ENCODE measurements at regions not wholly inside any gene's neighbourhood (a gene's known extent, or its start where the extent isn't known, plus 50 kb on each side); places are given as distances from the start of the nearest gene placed in this dataset.

GRCh38 chr12:132430838-132431774 lies 58.8 kb upstream of the FBRSL1 start:
- Histone ChIP-seq H3K27me3 (peaks cover 0 to 18% of the 10 kb centered on the region in 2 donors), H3K4me1 (peaks cover 0 to 3% of the 10 kb centered on the region in 2 donors), H3K36me3 (no peaks in the 10 kb centered on the region), H3K9me3 (no peaks in the 10 kb centered on the region), H3K27ac (no peak overlapping the region), H3K4me3 (peak overlapping the region in 1 of 3 donors; percentile 32)
- intact Hi-C loops (cut with DNase I; ENCODE audit: low total_unique reads), result no loop called here
- TF ChIP-seq POLR2AphosphoS5 (IDR thresholded peaks at IDR 0.05) (no peak), POLR2A (IDR thresholded peaks at IDR 0.05) (no peak)
- TF ChIP-seq, protein P1, sequence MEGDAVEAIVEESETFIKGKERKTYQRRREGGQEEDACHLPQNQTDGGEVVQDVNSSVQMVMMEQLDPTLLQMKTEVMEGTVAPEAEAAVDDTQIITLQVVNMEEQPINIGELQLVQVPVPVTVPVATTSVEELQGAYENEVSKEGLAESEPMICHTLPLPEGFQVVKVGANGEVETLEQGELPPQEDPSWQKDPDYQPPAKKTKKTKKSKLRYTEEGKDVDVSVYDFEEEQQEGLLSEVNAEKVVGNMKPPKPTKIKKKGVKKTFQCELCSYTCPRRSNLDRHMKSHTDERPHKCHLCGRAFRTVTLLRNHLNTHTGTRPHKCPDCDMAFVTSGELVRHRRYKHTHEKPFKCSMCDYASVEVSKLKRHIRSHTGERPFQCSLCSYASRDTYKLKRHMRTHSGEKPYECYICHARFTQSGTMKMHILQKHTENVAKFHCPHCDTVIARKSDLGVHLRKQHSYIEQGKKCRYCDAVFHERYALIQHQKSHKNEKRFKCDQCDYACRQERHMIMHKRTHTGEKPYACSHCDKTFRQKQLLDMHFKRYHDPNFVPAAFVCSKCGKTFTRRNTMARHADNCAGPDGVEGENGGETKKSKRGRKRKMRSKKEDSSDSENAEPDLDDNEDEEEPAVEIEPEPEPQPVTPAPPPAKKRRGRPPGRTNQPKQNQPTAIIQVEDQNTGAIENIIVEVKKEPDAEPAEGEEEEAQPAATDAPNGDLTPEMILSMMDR (IDR thresholded peaks at IDR 0.05), result no peak
- no peak for DNase-seq (ENCODE audit: low spot score in 2 of 2)

DNA sequence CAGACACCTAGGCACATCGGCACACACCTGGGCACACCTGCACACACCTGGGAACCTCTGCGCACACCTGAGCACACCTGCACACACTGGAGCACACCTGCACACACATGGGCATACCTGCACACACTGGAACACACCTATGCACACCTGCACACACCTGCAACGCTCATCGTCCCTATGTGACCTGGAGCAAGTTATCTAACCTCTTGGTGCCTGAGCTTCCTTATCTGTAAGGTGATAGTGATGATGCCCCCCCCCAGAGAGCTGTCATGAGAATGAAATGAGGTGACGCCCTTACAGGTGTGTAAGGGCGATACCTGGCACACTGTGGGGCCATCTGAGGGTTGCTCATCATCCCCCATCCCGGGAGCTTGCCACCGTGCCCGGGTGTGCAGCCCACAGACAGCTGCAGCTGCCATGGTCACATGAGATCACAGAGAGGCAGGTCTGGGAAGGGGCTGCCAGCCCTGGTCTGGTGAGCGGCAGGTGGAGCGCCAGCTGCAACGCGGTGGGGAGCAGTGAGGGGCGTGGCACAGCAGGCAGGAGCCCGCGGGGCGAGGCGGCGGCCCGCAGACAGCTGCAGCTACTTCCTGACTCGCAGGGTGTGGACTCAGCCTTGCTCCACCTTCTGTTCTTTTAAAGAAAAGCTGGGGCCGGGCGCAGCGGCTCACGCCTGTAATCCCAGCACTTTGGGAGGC lies 59.9 kb upstream of the FBRSL1 start:
- H3K36me3 ChIP-seq, result no peaks in the 10 kb centered on the region
- peak overlapping the region in 1 of 2 donors; percentile 87 for H3K27ac ChIP-seq
- H3K4me3 ChIP-seq, result peak overlapping the region in 1 of 3 donors; percentile 32
- no peak for TF ChIP-seq POLR2AphosphoS5 (IDR thresholded peaks at IDR 0.05)
- no peak for TF ChIP-seq POLR2A (IDR thresholded peaks at IDR 0.05)
- intact Hi-C loops (cut with DNase I; ENCODE audit: low total_unique reads), result loop anchor here (1.0 to 10.0 kb wide), 2 partner anchors 33 to 95 kb away; no protein-coding TSS in a partner anchor
- H3K27me3 ChIP-seq, result peaks cover 0 to 23% of the 10 kb centered on the region in 2 donors
- H3K9me3 ChIP-seq, result no peaks in the 10 kb centered on the region
- H3K4me1 ChIP-seq, result peaks cover 0 to 3% of the 10 kb centered on the region in 2 donors
- DNase-seq (ENCODE audit: low spot score in 2 of 2), result no peak

DNA sequence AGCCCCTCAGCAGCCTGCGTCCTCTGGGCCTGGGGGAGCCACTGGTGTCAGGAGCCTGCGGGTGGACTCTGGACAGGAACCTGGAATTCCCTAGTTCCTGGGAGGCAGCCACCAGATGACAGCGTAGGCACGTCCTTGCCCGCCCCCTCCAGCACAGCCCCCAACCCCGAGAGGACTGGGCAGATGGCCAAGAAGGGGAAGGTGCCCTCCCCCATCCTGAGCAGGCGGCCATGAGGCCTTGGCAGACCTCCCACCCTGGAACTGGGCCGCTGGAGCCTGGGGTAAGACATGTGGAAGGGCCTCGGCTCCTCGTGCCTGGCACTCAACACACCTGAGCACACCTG lies 60.4 kb upstream of the FBRSL1 start:
- H3K4me1 ChIP-seq, result peaks cover 0 to 3% of the 10 kb centered on the region in 2 donors
- no peak for DNase-seq (ENCODE audit: low spot score in 2 of 2)
- peaks cover 0 to 28% of the 10 kb centered on the region in 2 donors for H3K27me3 ChIP-seq
- H3K27ac ChIP-seq, result peak overlapping the region; percentile 78 to 87
- TF ChIP-seq POLR2A (IDR thresholded peaks at IDR 0.05) (no peak), POLR2AphosphoS5 (IDR thresholded peaks at IDR 0.05) (no peak)
- TF ChIP-seq, protein P1 (IDR thresholded peaks at IDR 0.05), result no peak
- H3K4me3 ChIP-seq, result peak overlapping the region in 1 of 3 donors; percentile 4
- H3K36me3 ChIP-seq, result no peaks in the 10 kb centered on the region
- H3K9me3 ChIP-seq, result no peaks in the 10 kb centered on the region
- intact Hi-C loops (cut with DNase I; ENCODE audit: low total_unique reads), result loop anchor here (1.0 to 10.0 kb wide), 2 partner anchors 32 to 95 kb away; no protein-coding TSS in a partner anchor

DNA sequence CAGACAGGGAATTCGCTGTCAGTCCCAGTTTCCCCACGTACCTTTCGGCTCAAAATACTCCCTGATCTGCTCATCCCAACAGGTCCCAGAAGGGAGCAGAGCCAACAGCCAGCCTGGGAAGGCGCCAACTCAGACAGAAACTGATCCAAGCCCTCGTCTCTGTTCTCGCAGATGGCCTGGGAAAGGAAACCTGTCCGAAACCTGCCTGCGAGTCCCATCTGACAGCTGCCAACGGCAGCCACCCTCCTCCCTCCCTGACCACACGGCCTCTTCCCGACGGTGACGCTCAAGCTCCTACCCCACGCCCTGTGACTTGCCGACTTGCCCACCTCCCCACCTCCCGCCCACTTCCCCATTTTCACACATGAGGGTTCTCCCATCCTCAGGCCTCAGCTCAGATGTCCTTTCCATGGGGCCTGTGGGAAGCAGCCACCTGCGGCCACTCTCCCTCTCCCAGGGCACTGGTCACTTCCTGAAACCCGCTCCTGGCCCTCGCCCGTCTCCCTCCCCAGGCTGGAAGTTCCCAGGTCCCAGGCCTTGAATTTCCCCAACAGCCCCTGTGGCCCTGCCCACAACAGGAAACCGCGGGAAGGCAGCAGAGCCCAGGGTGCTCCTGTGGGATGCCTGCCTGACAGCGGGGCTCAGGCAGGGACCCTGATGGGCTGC lies 60.9 kb upstream of the FBRSL1 start:
- intact Hi-C loops (cut with DNase I; ENCODE audit: low total_unique reads), result loop anchor here (1.0 to 10.0 kb wide), 2 partner anchors 32 to 96 kb away; no protein-coding TSS in a partner anchor
- no peak for DNase-seq (ENCODE audit: low spot score in 2 of 2)
- Histone ChIP-seq H3K9me3 (no peaks in the 10 kb centered on the region), H3K27ac (peak overlapping the region; percentile 78 to 87), H3K27me3 (peaks cover 0 to 29% of the 10 kb centered on the region in 2 donors), H3K4me3 (peak overlapping the region in 2 of 3 donors; percentile 4 to 25), H3K4me1 (peaks cover 0 to 3% of the 10 kb centered on the region in 2 donors), H3K36me3 (no peaks in the 10 kb centered on the region)
- TF ChIP-seq POLR2A (IDR thresholded peaks at IDR 0.05) (no peak), POLR2AphosphoS5 (IDR thresholded peaks at IDR 0.05) (no peak)
- TF ChIP-seq, protein P1 (IDR thresholded peaks at IDR 0.05), result no peak
